ENCODE measurements at regions not wholly inside any gene's neighbourhood (a gene's known extent, or its start where the extent isn't known, plus 50 kb on each side); places are given as distances from the start of the nearest gene placed in this dataset.

GRCh38 chr1:187928288-187928687 is 1099.5 kb downstream of the PLA2G4A start:
- ATAC-seq (ENCODE audit: low read depth) (no peak), DNase-seq (no peak)
- Mint-ChIP-seq H3K4me1 (no peaks in the 10 kb centered on the region), H3K27me3 (no peaks in the 10 kb centered on the region), H3K36me3 (ENCODE audit: low read depth) (no peaks in the 10 kb centered on the region), H3K9me3 (peaks cover 2% of the 10 kb centered on the region), H3K4me3 (no peak overlapping the region), H3K27ac (no peak overlapping the region)
- no peak for TF ChIP-seq CTCF (IDR thresholded peaks at IDR 0.05)
- ChIA-PET CTCF (no interaction called here), POLR2A (no interaction called here)
- intact Hi-C loops (cut with micrococcal nuclease) = no loop called here

DNA sequence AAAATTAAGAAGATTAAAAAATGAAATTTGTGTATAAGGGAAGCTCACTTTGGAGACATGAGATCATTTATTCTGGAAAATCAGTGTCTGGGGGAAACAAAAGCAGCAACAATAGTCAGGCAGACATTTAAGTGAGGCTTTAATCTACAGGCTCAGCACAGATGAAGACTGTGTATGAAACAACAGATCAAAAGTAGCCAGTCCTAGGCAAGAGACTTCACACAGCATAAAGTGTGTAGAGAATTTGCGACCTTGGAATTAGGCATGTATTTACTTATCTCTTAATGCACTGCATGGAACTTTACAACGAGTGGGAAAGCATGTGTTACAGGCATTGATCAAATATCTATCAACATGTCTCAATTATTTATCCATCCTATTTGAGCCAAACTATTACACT is 1099.9 kb downstream of the PLA2G4A start:
- Mint-ChIP-seq H3K36me3 (ENCODE audit: low read depth) (no peaks in the 10 kb centered on the region), H3K27me3 (no peaks in the 10 kb centered on the region), H3K9me3 (peaks cover 2% of the 10 kb centered on the region), H3K4me1 (no peaks in the 10 kb centered on the region), H3K27ac (no peak overlapping the region), H3K4me3 (no peak overlapping the region)
- DNase-seq (no peak), ATAC-seq (ENCODE audit: low read depth) (no peak)
- CTCF ChIA-PET = no interaction called here
- POLR2A ChIA-PET = no interaction called here
- intact Hi-C loops (cut with micrococcal nuclease) = no loop called here
- no peak for TF ChIP-seq CTCF (IDR thresholded peaks at IDR 0.05)

- Mint-ChIP-seq H3K4me1 (no peaks in the 10 kb centered on the region), H3K27me3 (no peaks in the 10 kb centered on the region), H3K27ac (no peak overlapping the region), H3K9me3 (no peaks in the 10 kb centered on the region), H3K36me3 (ENCODE audit: low read depth) (no peaks in the 10 kb centered on the region), H3K4me3 (no peak overlapping the region)
- ATAC-seq (ENCODE audit: low read depth) = no peak
- no peak for TF ChIP-seq CTCF (IDR thresholded peaks at IDR 0.05)
- intact Hi-C loops (cut with micrococcal nuclease) = no loop called here
- DNase-seq = no peak
- ChIA-PET CTCF (no interaction called here), POLR2A (no interaction called here)
Measured at GRCh38 chr1:187931776-187932175, 1103.0 kb downstream of the PLA2G4A start.

DNA sequence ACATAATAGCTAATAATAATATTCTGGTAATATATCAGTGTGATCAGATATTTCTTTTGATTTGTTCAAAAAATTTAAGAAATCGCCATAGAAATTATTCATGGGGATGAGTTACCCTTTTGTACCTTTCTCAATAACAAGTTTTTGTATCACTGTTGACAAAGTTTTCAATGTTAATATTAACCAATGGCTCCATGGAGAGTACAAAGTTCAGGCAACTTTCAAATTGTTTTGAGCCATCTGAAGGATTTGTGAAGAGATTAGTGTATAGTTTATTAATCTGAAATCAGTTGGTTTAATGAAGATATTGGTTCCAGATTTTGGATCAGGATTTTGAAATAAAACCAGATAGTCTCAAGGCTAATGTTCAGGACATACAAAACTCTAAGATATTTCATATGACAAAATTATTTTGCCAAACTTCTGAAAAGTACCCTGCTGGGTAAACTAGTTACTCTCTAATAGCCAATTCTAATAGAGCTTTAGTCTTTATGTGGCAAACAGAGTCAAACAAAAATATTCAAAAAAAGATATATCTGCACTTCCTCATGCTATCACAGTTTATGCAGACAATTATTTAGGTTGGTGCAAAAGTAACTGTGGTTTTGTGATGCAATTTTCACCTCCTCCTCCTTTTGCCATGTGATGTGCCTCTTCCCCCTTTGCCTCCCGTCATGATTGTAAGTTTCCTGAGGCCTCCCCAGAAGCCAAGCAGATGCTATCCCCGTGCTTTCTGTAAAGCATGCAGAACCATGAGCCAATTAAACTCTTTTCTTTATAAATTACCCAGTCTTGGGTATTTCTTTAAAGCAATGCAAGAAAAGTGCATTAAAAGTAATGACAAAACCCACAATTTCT is 1105.0 kb downstream of the PLA2G4A start:
- H3K9me3 Mint-ChIP-seq = no peaks in the 10 kb centered on the region
- ChIA-PET CTCF (no interaction called here), POLR2A (no interaction called here)
- intact Hi-C loops (cut with micrococcal nuclease) = no loop called here
- no peaks in the 10 kb centered on the region for H3K27me3 Mint-ChIP-seq
- no peak for DNase-seq
- no peak overlapping the region for H3K4me3 Mint-ChIP-seq
- no peak overlapping the region for H3K27ac Mint-ChIP-seq
- H3K4me1 Mint-ChIP-seq = no peaks in the 10 kb centered on the region
- no peaks in the 10 kb centered on the region for H3K36me3 Mint-ChIP-seq (ENCODE audit: low read depth)
- ATAC-seq (ENCODE audit: low read depth) = no peak
- no peak for TF ChIP-seq CTCF (IDR thresholded peaks at IDR 0.05)

DNA sequence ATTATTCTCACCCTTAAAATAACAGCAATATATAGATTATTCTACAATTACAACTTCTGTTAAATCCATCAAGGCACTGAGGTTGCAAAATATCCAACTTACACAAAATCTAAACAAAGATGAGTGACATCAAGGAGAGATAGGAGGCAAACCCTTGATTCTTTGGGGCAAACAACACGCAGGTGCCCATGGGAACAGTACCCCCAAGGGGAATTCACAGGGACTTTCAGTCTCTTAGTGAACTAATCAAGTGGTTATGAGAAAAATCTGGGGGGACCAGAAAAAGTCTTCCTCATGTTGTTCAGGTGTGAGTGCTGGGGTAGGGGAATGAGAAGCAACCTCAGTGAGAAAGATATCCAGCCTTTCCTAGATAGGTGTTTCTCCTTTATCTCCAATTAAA is 1107.9 kb downstream of the PLA2G4A start:
- intact Hi-C loops (cut with micrococcal nuclease) = no loop called here
- ATAC-seq (ENCODE audit: low read depth) (no peak), DNase-seq (no peak)
- ChIA-PET POLR2A (no interaction called here), CTCF (no interaction called here)
- Mint-ChIP-seq H3K36me3 (ENCODE audit: low read depth) (no peaks in the 10 kb centered on the region), H3K9me3 (no peaks in the 10 kb centered on the region), H3K4me3 (no peak overlapping the region), H3K4me1 (no peaks in the 10 kb centered on the region), H3K27ac (no peak overlapping the region), H3K27me3 (no peaks in the 10 kb centered on the region)
- no peak for TF ChIP-seq CTCF (IDR thresholded peaks at IDR 0.05)

Data from activated B cell treated with CpG ODN at 0.5 μM for 24 hours (primary cell).